ENCODE measurements at regions not wholly inside any gene's neighbourhood (a gene's known extent, or its start where the extent isn't known, plus 50 kb on each side); places are given as distances from the start of the nearest gene placed in this dataset.

- no peak for DNase-seq
- Histone ChIP-seq H3K4me3 (no peak overlapping the region), H3K27me3 (no peaks in the 10 kb centered on the region), H3K4me1 (peaks cover 0 to 30% (median 12%) of the 10 kb centered on the region in 3 donors), H3K36me3 (no peaks in the 10 kb centered on the region), H3K9me3 (no peaks in the 10 kb centered on the region), H3K27ac (no peak overlapping the region)
- intact Hi-C loops (cut with DNase I) = no loop called here
- no peak for TF ChIP-seq CTCF (IDR thresholded peaks at IDR 0.05)
- no peak for TF ChIP-seq POLR2A (IDR thresholded peaks at IDR 0.05)
- WGBS, 2 donors = 69 to 87% methylated on average over 8 to 11 of the region's 11 CpGs
Measured at GRCh38 chr6:159101656-159102055, 56.9 kb upstream of the TAGAP start.

GRCh38 chr6:159100395-159101182 lies 55.8 kb upstream of the TAGAP start:
- WGBS, 2 donors = 80 to 89% methylated on average over 14 of the region's 15 CpGs
- Histone ChIP-seq H3K27me3 (no peaks in the 10 kb centered on the region), H3K4me1 (peaks cover 0 to 22% (median 9%) of the 10 kb centered on the region in 3 donors), H3K36me3 (no peaks in the 10 kb centered on the region), H3K27ac (no peak overlapping the region), H3K4me3 (no peak overlapping the region), H3K9me3 (no peaks in the 10 kb centered on the region)
- TF ChIP-seq CTCF (IDR thresholded peaks at IDR 0.05) = no peak
- TF ChIP-seq POLR2A (IDR thresholded peaks at IDR 0.05) = no peak
- intact Hi-C loops (cut with DNase I) = no loop called here
- no peak for DNase-seq

- Histone ChIP-seq H3K4me1 (peaks cover 0 to 15% (median 9%) of the 10 kb centered on the region in 3 donors), H3K4me3 (no peak overlapping the region), H3K9me3 (no peaks in the 10 kb centered on the region), H3K27me3 (no peaks in the 10 kb centered on the region), H3K36me3 (no peaks in the 10 kb centered on the region), H3K27ac (no peak overlapping the region)
- DNase-seq = no peak
- 23 to 46% methylated on average over 3 of the region's 3 CpGs for WGBS, 2 donors
- TF ChIP-seq CTCF (IDR thresholded peaks at IDR 0.05) = no peak
- TF ChIP-seq POLR2A (IDR thresholded peaks at IDR 0.05) = no peak
- intact Hi-C loops (cut with DNase I) = no loop called here
Measured at GRCh38 chr6:159099961-159100360, 55.2 kb upstream of the TAGAP start.

- no peaks in the 10 kb centered on the region for H3K9me3 ChIP-seq
- H3K27me3 ChIP-seq = no peaks in the 10 kb centered on the region
- no peaks in the 10 kb centered on the region for H3K36me3 ChIP-seq
- H3K27ac ChIP-seq = no peak overlapping the region
- DNase-seq = no peak
- TF ChIP-seq POLR2A (IDR thresholded peaks at IDR 0.05) (no peak), CTCF (IDR thresholded peaks at IDR 0.05) (no peak)
- intact Hi-C loops (cut with DNase I) = no loop called here
- WGBS, 2 donors = 74 to 76% methylated on average over 3 of the region's 3 CpGs
- peaks cover 0 to 8% (median 6%) of the 10 kb centered on the region in 3 donors for H3K4me1 ChIP-seq
- no peak overlapping the region for H3K4me3 ChIP-seq
Measured at GRCh38 chr6:159099276-159099675, 54.5 kb upstream of the TAGAP start.

- no peak overlapping the region for H3K4me3 ChIP-seq
- H3K27me3 ChIP-seq = no peaks in the 10 kb centered on the region
- intact Hi-C loops (cut with DNase I) = no loop called here
- no peak for DNase-seq
- H3K27ac ChIP-seq = peak overlapping the region in 2 of 4 donors; percentile 14 to 39
- WGBS, 2 donors = 62 to 69% methylated on average over 12 to 14 of the region's 14 CpGs
- no peaks in the 10 kb centered on the region for H3K9me3 ChIP-seq
- TF ChIP-seq CTCF (IDR thresholded peaks at IDR 0.05) (no peak), POLR2A (IDR thresholded peaks at IDR 0.05) (no peak)
- H3K36me3 ChIP-seq = no peaks in the 10 kb centered on the region
- peaks cover 0 to 2% (median 0%) of the 10 kb centered on the region in 3 donors for H3K4me1 ChIP-seq
Measured at GRCh38 chr6:159098636-159099106, 53.9 kb upstream of the TAGAP start.

All from esophagus squamous epithelium (tissue), 5 donors.